H9 (cell line): ENCODE measurements at regions not wholly inside any gene's neighbourhood (a gene's known extent, or its start where the extent isn't known, plus 50 kb on each side); places are given as distances from the start of the nearest gene placed in this dataset.

Experiments
- DNase-seq: peaks from one replicate; pipeline ENCODE4 v3.0.0-alpha.2; 2017
- H2AFZ ChIP-seq: one replicate; pipeline ENCODE4 v1.6.1; 2013; ENCODE audit warnings: mild to moderate bottlenecking, low read length, control low read depth, moderate library complexity
- H2AK5ac ChIP-seq: 2 replicates; pipeline ENCODE4 v1.6.1; 2013; ENCODE audit warnings: low read length, control low read depth, mixed read lengths; ENCODE audit not compliant: insufficient read length
- H2BK120ac ChIP-seq: one replicate; pipeline ENCODE4 v1.6.1; 2013; ENCODE audit warnings: low read depth, mild to moderate bottlenecking, low read length, control low read depth, inconsistent platforms; ENCODE audit not compliant: poor library complexity, severe bottlenecking
- H2BK12ac ChIP-seq: 2 replicates; pipeline ENCODE4 v1.6.1; 2013; ENCODE audit warnings: low read length, control low read depth, mixed read lengths, low read depth; ENCODE audit not compliant: insufficient read length
- H2BK15ac ChIP-seq: 2 replicates; pipeline ENCODE4 v1.6.1; 2013; ENCODE audit warnings: low read depth, low read length, control low read depth
- H2BK20ac ChIP-seq: one replicate; pipeline ENCODE4 v1.6.1; 2013; ENCODE audit warnings: low read depth, mild to moderate bottlenecking, low read length, control low read depth, inconsistent platforms; ENCODE audit not compliant: poor library complexity, severe bottlenecking
- H2BK5ac ChIP-seq: 2 replicates; pipeline ENCODE4 v1.6.1; 2013; ENCODE audit warnings: low read length, control low read depth, mixed read lengths; ENCODE audit not compliant: insufficient read length
- H3K14ac ChIP-seq: 2 replicates; pipeline ENCODE4 v1.6.1; 2013; ENCODE audit warnings: low read length, control low read depth; ENCODE audit not compliant: insufficient read depth
- H3K18ac ChIP-seq: 2 replicates; pipeline ENCODE4 v1.6.1; 2013; ENCODE audit warnings: low read depth, mild to moderate bottlenecking, mixed read lengths, low read length, control low read depth; ENCODE audit not compliant: insufficient read length
- H3K23ac ChIP-seq: 2 replicates; pipeline ENCODE4 v1.6.1; 2013; ENCODE audit warnings: low read length, control low read depth, mixed read lengths, low read depth; ENCODE audit not compliant: insufficient read length
- H3K23me2 ChIP-seq: 2 replicates; pipeline ENCODE4 v1.6.1; 2013; ENCODE audit warnings: low read depth, mild to moderate bottlenecking, mixed read lengths, low read length, control low read depth; ENCODE audit not compliant: insufficient read length, poor library complexity, severe bottlenecking
- H3K27ac ChIP-seq: 2 replicates; pipeline ENCODE4 v1.5.1; 2013; ENCODE audit warnings: low read length, control low read depth, mixed read lengths, low read depth; ENCODE audit not compliant: insufficient read length
- H3K27me3 ChIP-seq: 2 replicates; pipeline ENCODE4 v1.6.1; 2013; ENCODE audit warnings: low read length, control low read depth, inconsistent platforms; ENCODE audit not compliant: insufficient read depth
- H3K4ac ChIP-seq: 2 replicates; pipeline ENCODE4 v1.6.1; 2013; ENCODE audit warnings: low read depth, mild to moderate bottlenecking, control low read depth, inconsistent platforms, low read length, moderate library complexity
- H3K4me1 ChIP-seq: 2 replicates; pipeline ENCODE4 v1.6.1; 2013; ENCODE audit warnings: low read length, control low read depth, inconsistent platforms; ENCODE audit not compliant: insufficient read depth
- H3K4me2 ChIP-seq: 2 replicates; pipeline ENCODE4 v1.6.1; 2013; ENCODE audit warnings: low read length, control low read depth, mixed read lengths; ENCODE audit not compliant: insufficient read length, insufficient read depth
- H3K56ac ChIP-seq: 2 replicates; pipeline ENCODE4 v1.6.1; 2013; ENCODE audit warnings: low read depth, mild to moderate bottlenecking, mixed read lengths, low read length, control low read depth; ENCODE audit not compliant: insufficient read length
- H3K79me1 ChIP-seq: 2 replicates; pipeline ENCODE4 v1.6.1; 2013; ENCODE audit warnings: low read depth, mild to moderate bottlenecking, moderate library complexity, low read length, control low read depth, inconsistent platforms; ENCODE audit not compliant: insufficient read depth, poor library complexity, severe bottlenecking
- H3K79me2 ChIP-seq: 2 replicates; pipeline ENCODE4 v1.6.1; 2013; ENCODE audit warnings: low read length, control low read depth, inconsistent platforms; ENCODE audit not compliant: insufficient read depth
- H3K9ac ChIP-seq: 2 replicates; pipeline ENCODE4 v1.6.1; 2013; ENCODE audit warnings: low read length, control low read depth, mixed read lengths; ENCODE audit not compliant: insufficient read length; ENCODE audit errors: extremely low read depth
- H3K9me3 ChIP-seq: one replicate; pipeline ENCODE4 v1.6.1; 2013; ENCODE audit warnings: low read depth, low read length, inconsistent platforms; ENCODE audit not compliant: control insufficient read depth
- H3T11ph ChIP-seq: one replicate; pipeline ENCODE4 v1.6.1; 2013; ENCODE audit warnings: mild to moderate bottlenecking, low read length, control low read depth, inconsistent platforms
- H4K20me1 ChIP-seq: one replicate; pipeline ENCODE4 v1.6.1; 2013; ENCODE audit not compliant: control insufficient read depth, insufficient read length, insufficient read depth
- H4K5ac ChIP-seq: 2 replicates; pipeline ENCODE4 v1.6.1; 2013; ENCODE audit warnings: low read depth, mild to moderate bottlenecking, mixed read lengths, low read length, control low read depth; ENCODE audit not compliant: insufficient read length
- H4K8ac ChIP-seq: replicated peaks from 2 replicates; pipeline ENCODE4 v1.6.1; 2013; ENCODE audit warnings: low read length, control low read depth, mixed read lengths, low read depth; ENCODE audit not compliant: insufficient read length
- H4K91ac ChIP-seq: 2 replicates; pipeline ENCODE4 v1.6.1; 2013; ENCODE audit warnings: low read depth, mild to moderate bottlenecking, moderate library complexity, mixed read lengths, low read length, control low read depth; ENCODE audit not compliant: insufficient read length
- H3K27ac Mint-ChIP-seq, 3 experiments: 2 replicates in 2 of 3; 3 replicates in 1 of 3; pipeline ENCODE4 v1.8.0; 2020 to 2021; ENCODE audit warnings: mixed read lengths in 3 of 3, mild to moderate bottlenecking in 1 of 3, moderate library complexity in 1 of 3
- H3K27me3 Mint-ChIP-seq: 2 replicates; pipeline ENCODE4 v1.8.0; 2021; ENCODE audit warnings: low read depth, mild to moderate bottlenecking, moderate library complexity, mixed read lengths
- H3K36me3 Mint-ChIP-seq, 3 experiments: 2 replicates in 2 of 3; 3 replicates in 1 of 3; pipeline ENCODE4 v1.8.0; 2020 to 2021; ENCODE audit warnings: low read depth in 3 of 3, mixed read lengths in 3 of 3; ENCODE audit not compliant: insufficient read depth in 1 of 3
- H3K4me1 Mint-ChIP-seq, 2 experiments: 2 replicates each; pipeline ENCODE4 v1.8.0; 2020; ENCODE audit warnings: mixed read lengths in 2 of 2
- H3K4me3 Mint-ChIP-seq, 2 experiments: 2 replicates in 1 of 2; 3 replicates in 1 of 2; pipeline ENCODE4 v1.8.0; 2020 to 2021; ENCODE audit warnings: mild to moderate bottlenecking in 2 of 2, mixed read lengths in 2 of 2, moderate library complexity in 1 of 2
- H3K9me3 Mint-ChIP-seq, 2 experiments: 2 replicates in 1 of 2; 3 replicates in 1 of 2; pipeline ENCODE4 v1.8.0; 2020; ENCODE audit warnings: mild to moderate bottlenecking in 2 of 2, mixed read lengths in 2 of 2, moderate library complexity in 1 of 2
- CTCF ChIP-seq: fragments of 200-600 bp; sonication (generic); conservative IDR thresholded peaks from 3 replicates; pipeline ENCODE4 v1.8.0; 2021; ENCODE audit warnings: antibody characterized with exemption, mild to moderate bottlenecking
- WGBS: extraction: QIAGEN DNeasy Blood & Tissue Kit; methylation state at CpG from one replicate; pipeline ENCODE4 v1.1.7; 2013; ENCODE audit warnings: missing lambda C conversion rate, low lambda C conversion rate, mixed read lengths; ENCODE audit not compliant: insufficient read length; ENCODE audit errors: extremely low coverage; 5-methylcytosine and 5-hydroxymethylcytosine counted together

DNA sequence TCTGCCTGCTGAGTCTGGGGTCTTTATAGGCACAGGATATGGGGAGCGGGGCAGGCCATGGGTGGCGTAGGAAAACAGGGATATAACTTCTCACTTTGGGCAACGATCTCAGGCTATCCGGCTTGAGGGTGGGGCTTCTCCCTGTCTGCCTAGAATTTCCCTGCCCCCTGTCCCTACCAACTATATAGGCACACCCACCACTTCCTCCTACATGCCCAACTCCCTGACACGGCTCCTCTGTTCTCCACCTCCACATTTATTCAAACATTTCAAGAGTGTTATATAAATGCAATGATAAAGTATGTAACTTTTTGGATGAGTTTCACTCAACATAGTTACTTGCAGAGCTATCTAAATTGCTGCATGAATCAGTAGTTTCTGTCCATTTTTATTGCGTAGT is 363.2 kb upstream of the RORB start:
- no peak for TF ChIP-seq CTCF
- Histone ChIP-seq H3K27me3 (no peaks in the 10 kb centered on the region), H3K23ac (no peak overlapping the region), H4K91ac (no peak overlapping the region), H3K9ac (no peak overlapping the region), H3K27ac (no peak overlapping the region), H2BK5ac (no peak overlapping the region), H3K4me1 (no peaks in the 10 kb centered on the region), H3K23me2 (no peaks in the 10 kb centered on the region), H3K9me3 (no peaks in the 10 kb centered on the region), H3K18ac (no peak overlapping the region), H4K5ac (no peak overlapping the region), H3K56ac (no peak overlapping the region), H3K14ac (no peak overlapping the region), H3K4me2 (no peak overlapping the region), H3K79me1 (no peaks in the 10 kb centered on the region), H3K79me2 (no peaks in the 10 kb centered on the region), H2AFZ (no peak overlapping the region), H2BK12ac (no peak overlapping the region), H2BK15ac (no peak overlapping the region), H4K8ac (no peak overlapping the region), H3T11ph (no peak overlapping the region), H2BK120ac (no peak overlapping the region), H2BK20ac (no peak overlapping the region), H3K4ac (no peak overlapping the region), H2AK5ac (no peak overlapping the region), H4K20me1 (peaks cover 2% of the 10 kb centered on the region)
- H3K36me3 Mint-ChIP-seq = no peaks in the 10 kb centered on the region
- H3K27ac Mint-ChIP-seq = no peak overlapping the region
- H3K4me3 Mint-ChIP-seq = no peak overlapping the region
- DNase-seq = no peak
- H3K27me3 Mint-ChIP-seq = peaks cover 2% of the 10 kb centered on the region; the same call in 1 of the 2 replicates
- H3K9me3 Mint-ChIP-seq = no peaks in the 10 kb centered on the region
- no CpG with 5 or more reads among the region's 6 CpGs for WGBS
- peaks cover 6% of the 10 kb centered on the region in 2 experiments for H3K4me1 Mint-ChIP-seq
